GM18507 (cell line): ENCODE measurements at regions not wholly inside any gene's neighbourhood (a gene's known extent, or its start where the extent isn't known, plus 50 kb on each side); places are given as distances from the start of the nearest gene placed in this dataset.

Experiments
- DNase-seq: peaks from one replicate; pipeline ENCODE4 v3.0.0; 2011; ENCODE audit warnings: low read depth; ENCODE audit not compliant: insufficient read length; ENCODE audit errors: extremely low spot score
- FAIRE-seq: peaks from 2 replicates; lab custom pipeline; 2011; peaks lifted over from hg19 to GRCh38; lab: Jason Lieb, UNC

DNA sequence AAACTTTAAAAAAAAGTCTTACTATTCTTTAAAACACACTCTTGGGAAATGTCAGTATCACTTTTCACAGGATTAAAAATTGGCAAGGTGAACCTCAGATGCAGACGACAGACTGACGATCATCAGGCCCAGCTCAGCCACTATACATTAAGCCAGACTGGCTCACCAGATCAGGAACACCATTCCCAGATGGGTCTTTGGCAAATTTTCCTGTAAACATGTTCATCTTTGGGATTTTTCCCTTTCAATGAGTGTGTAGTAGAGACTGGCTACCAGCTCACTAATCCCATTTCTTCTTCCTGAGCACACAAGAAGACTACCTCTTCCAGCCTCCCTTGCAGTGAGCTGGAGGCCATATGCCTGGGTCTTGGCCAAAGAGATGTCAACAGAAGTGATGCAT, 142.7 kb upstream of the CHST15 start:
- FAIRE-seq (no peak), DNase-seq (no peak)

- FAIRE-seq: no peak
- DNase-seq: no peak
Observed at GRCh38 chr10:124235232-124235631, 141.8 kb upstream of the CHST15 start.

- FAIRE-seq (no peak), DNase-seq (no peak)
Observed at GRCh38 chr10:124233546-124234138, 140.2 kb upstream of the CHST15 start.

DNA sequence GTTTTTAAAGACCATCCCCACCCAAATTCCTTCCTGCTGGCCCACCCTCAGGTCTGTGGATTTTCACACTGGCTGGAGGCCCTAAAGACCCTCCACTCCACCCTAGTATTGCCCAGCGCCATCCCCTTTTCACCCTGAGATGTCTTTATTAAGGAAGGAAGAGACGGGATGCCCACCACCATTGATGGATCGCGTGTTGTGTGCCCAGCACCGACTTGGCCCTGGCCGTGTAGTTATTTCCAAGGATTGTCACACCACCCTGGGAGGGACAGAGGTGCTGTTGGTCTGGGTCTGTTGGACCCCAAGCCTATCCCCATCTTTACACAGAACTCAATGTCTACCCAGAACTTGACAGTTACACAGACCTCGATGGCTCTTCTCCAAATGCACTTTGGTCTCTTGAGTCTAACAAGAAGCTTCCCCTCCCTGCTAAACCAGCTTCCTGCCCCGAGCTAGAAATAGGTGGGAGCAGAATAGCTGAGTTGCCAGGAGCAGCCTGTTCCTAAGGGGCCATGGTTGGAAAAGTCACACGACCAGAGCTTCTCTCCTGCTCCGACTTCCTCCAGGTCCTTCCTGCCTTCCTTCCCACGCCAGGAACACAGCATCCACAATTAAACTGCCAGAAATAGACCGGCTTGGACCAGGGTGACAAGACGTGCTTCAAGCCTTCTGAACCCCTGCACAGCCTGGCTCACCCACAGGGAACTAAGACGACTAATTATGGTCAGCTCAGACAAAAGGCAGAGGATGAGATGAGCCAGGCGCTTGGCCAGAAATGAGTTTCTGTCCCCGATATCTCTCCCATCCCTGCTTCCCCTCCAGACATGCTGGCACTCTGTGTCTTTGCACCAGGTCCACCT, 139.5 kb upstream of the CHST15 start:
- DNase-seq (no peak), FAIRE-seq (no peak)

DNA sequence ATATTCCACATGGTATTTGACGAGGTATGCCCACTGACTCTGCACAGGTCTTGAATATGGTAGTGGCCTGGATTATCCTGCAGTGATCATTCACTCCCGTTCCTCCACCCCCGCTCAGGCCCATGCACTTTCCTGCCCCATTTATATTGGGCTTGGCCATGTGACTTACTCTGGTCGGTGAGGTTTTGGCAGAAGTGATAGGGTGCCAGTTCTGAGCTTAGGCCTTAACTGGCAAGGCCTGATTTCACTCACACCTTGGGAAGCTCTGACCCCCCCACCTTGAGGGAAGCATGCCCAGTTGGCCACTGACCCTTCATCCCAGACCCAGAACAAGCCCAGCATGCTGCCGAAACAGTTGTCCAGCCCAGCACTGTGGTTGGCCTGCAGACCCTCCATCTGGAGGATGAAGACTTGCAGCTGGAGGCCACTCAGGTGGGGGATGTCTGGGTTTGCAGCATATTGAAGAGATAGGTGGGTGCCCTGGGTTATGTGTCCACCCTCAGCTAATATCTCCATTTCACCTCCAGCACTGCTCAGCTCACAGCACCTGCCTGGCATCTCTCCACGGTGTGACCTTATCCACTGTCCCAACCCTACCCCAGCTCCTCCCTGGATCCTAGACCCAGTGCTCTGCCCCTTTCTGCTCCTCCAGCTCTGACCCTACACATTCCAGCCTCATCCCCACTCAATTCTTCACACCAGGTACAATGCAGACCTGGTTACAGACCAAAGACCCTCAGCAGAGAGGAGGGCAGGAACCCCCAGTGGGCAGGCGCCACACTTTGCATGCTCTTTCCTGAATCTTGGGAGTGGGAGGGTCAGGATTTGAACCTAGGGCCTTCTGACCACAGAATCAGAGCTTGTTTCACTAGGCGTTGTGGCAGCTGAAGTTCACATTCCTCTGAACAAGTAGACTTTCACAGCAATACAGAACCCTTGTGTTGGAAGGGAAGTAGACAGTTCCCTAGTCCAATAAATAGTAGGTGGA, 138.1 kb upstream of the CHST15 start:
- no peak for DNase-seq
- FAIRE-seq: no peak

DNA sequence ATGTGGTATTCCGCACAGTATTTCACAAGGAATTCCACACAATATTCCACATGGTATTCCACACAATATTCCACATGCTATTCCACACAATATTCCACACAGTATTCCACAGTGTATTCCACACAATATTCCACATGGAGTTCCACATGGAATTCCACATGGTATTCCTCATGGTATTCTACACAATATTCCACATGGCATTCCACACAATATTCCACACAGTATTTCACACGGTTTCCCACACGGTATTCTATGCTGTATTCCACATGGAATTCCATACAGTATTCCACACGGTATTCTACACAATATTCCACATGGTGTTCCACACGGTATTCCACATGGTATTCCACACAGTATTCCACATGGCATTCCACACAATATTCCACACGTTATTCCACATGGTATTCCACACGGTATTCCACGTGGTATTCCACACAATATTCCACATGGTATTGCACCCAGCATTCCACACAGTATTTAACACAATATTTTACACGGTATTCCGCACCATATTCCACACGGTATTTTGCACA, 137.3 kb upstream of the CHST15 start:
- FAIRE-seq (peak; percentile 73), DNase-seq (no peak)

DNA sequence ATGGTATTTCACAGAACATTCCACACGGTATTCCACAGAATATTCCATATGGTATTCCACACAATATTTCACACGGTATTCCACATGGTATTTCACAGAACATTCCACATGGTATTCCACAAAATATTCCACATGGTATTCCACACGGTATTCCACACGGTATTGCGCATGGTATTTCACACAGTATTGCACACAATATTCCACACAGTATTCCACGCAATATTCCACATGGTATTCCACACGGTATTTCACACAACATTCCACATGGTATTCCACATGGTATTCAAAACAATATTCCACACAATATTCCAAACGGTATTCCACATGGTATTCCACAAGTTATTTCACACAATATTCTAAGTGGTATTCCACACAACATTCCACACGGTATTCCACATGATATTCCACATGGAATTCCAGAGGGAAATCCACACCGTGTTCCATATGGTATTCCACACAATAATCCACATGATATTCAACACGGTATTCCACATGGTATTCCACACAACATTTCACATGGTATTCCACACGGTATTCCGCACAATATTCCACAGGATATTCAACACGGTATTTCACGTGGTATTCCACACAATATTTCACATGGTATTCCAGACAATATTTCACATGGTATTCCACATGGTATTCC, 136.7 kb upstream of the CHST15 start:
- no peak for DNase-seq
- no peak for FAIRE-seq

DNA sequence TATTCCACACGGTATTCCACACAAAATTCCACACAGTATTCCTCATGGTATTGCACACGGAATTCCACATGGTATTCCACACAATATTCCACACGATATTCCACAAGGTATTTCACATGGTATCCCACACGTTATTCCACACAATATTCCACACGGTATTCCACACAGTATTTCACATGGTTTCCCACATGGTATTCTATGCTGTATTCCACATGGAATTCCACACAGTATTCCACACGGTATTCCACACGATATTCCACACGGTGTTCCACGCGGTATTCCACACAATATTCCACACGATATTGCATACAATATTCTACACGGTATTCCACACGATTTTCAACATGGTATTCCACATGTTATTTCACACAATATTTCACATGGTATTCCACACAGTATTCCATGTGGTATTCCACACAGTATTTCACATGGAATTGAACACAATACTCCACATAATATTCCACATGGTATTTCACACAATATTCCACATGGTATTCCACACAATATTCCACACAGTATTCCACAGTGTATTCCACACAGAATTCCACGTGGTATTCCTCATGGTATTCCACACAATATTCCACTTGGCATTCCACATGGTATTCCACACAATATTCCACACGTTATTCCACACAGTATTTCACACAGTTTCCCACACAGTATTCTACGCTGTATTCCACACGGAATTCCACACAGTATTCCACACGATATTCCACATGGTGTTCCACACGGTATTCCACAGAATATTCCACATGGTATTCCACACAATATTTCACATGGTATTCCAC, 136.0 kb upstream of the CHST15 start:
- FAIRE-seq (no peak), DNase-seq (no peak)

GRCh38 chr10:124228471-124228870, 135.1 kb upstream of the CHST15 start:
- FAIRE-seq: no peak
- DNase-seq: no peak

DNA sequence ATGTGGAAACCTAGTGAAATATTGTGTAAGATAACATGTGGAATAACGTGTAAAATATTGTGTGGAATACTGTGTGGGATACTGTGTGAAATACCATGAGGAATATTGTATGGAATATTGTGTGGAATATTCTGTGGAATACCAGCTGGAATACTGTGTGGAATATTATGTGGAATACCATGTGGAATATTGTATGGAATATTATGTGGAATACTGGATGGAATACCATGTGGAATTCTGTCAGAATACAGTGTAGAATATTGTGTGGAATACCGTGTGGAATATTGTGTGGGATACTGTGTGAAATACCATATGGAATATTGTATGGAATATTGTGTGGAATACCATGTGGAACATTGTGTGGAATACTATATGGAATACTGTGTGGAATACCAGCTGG, 134.6 kb upstream of the CHST15 start:
- no peak for FAIRE-seq
- no peak for DNase-seq

DNA sequence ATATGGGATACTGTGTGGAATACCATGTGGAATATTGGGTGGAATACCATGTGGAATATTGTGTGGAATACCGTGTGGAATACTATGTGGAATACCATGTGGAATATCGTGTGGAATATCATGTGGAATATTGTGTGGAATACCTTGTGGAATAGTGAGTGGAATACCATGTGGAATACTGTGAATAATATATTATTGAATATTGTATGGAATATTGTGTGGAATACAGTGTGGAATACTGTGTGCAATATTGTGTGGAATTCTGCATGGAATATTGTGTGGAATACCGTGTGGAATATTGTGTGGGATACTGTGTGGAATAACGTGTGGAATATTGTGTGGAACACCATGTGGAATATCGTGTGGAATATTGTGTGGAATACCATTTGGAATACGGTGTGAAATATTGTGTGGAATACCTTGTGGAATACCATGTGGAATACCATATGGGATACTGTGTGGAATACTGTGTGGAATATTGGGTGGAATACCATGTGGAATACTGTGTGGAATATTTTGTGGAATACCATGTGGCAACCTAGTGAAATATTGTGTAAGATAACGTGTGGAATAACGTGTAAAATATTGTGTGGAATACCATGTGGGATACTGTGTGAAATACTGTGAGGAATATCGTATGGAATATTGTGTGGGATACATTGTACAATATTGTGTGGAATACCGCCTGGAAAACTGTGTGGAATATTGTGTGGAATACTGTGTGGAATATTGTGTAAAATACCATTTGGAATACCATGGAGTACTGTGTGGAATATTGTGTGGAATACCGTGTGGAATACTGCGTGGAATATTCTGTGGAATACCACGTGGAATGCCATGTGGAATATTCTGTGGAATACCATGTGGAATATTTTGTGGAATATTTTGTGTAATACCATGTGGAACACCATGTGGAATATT, 133.9 kb upstream of the CHST15 start:
- no peak for DNase-seq
- FAIRE-seq: no peak

DNA sequence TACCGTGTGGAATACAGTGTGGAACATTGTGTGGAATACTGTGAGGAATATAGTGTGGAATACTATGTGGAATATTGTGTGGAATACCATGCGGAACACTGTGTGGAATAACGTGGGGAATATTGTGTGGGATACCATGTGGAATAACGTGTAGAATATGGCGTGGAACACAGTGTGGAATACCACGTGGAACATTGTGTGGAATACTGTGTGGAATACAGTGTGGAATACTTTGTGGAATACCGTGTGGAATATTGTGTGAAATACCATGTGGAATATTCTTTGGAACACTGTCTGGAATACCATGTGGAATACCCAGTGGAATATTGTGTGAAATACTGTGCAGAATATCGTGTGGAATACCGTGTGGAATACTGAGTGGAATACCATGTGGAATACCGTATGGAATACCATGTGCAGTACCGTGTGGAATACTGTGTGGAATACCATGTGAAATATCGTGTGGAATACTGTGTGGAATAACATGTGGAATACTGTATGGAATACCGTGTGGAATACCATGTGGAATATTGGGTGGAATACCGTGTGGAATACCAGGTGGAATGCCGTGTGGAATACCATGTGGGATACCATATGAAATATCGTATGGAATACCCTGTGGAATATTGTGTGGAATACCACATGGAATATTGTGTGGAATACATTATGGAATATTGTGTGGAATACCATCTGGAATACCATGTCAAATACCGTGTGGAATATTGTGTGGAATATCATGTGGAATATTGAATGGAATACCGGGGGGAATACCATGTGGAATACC, 133.1 kb upstream of the CHST15 start:
- DNase-seq (no peak), FAIRE-seq (no peak)

GRCh38 chr10:124225467-124226270, 132.3 kb upstream of the CHST15 start:
- FAIRE-seq (no peak), DNase-seq (no peak)

DNA sequence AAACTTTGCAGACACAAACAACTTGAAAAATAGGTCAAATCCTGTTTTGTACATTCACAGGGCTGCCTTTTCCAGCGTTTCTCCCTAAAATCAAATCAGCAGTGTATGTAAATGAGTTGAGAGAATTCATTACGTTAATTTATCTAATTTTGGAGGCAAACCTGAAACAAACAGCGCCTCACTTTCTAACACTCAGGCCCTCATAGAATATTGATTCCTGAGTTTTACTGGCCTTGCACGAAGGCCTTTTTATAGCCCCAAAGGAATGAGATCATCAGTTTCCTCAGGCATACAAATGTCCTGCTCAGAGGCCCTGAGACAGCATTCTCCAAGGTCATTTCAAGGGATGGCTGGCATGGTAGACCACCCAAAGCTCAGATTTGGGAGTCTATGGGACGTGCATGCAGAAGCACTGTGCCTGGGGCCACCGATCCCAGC, 131.7 kb upstream of the CHST15 start:
- FAIRE-seq: no peak
- no peak for DNase-seq

DNA sequence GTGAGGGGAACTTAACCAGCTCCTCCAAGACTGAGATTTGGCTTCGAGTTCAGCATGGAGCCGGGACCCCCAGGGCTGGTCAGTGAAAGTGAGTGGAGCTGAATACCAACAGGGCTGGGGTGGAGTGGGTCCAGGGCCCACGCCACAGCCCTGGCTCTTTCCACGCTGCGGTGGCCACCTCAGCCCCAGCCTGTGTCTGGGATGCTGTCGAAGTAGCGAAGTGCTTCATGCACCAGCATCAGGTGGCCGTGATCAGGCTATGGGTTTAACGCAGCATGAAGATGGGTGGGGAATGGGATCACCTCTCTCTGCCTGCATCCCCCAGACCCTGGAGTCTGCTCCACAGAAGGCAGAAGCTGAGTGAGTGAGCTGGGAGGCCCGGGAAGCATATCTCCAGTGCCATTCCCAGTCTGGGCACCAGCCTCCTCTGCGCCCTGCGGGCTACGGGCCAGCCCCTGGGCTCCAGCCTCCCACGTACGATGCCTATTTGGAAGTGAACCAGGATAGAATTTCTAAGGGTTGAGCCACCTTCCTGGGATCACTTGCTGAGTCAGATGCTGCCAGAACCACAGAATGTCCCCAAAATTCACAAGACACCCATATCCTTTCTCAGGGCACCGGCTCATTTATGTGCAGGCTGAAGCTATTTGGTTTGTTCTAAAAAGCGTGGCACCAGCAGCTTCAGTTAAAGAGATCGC, 131.1 kb upstream of the CHST15 start:
- FAIRE-seq: no peak
- no peak for DNase-seq

- FAIRE-seq: no peak
- no peak for DNase-seq
Observed at GRCh38 chr10:124223711-124224085, 130.3 kb upstream of the CHST15 start.
